CD4-positive, alpha-beta T cell treated with Interleukin-6 at 100 ng/mL for 8 hours (primary cell): ENCODE measurements at regions not wholly inside any gene's neighbourhood (a gene's known extent, or its start where the extent isn't known, plus 50 kb on each side); places are given as distances from the start of the nearest gene placed in this dataset.
A peak's percentile ranks its signal among the peaks of the same experiment; 100 is the strongest.

Source experiments
- DNase-seq: peaks from one replicate; pipeline ENCODE4 v3.0.0-alpha.2; 2020; ENCODE audit warnings: mixed read lengths, low spot score

GRCh38 chr4:123573866-123574508 is 177.4 kb downstream of the SPRY1 start:
- no peak for DNase-seq

GRCh38 chr4:123575291-123575690 is 178.7 kb downstream of the SPRY1 start:
- no peak for DNase-seq

- no peak for DNase-seq
Observed at GRCh38 chr4:123577225-123577906, 180.8 kb downstream of the SPRY1 start.

GRCh38 chr4:123578276-123579029 is 181.9 kb downstream of the SPRY1 start:
- DNase-seq = no peak

- DNase-seq = no peak
Observed at GRCh38 chr4:123579961-123580360, 183.4 kb downstream of the SPRY1 start.

GRCh38 chr4:123580981-123581664 is 184.5 kb downstream of the SPRY1 start:
- no peak for DNase-seq

- no peak for DNase-seq
Observed at GRCh38 chr4:123581802-123582201, 185.2 kb downstream of the SPRY1 start.

- no peak for DNase-seq
Observed at GRCh38 chr4:123583043-123583442, 186.4 kb downstream of the SPRY1 start.

GRCh38 chr4:123585111-123585510 is 188.5 kb downstream of the SPRY1 start:
- no peak for DNase-seq

GRCh38 chr4:123587983-123588494 is 191.4 kb downstream of the SPRY1 start:
- DNase-seq = no peak

GRCh38 chr4:123588631-123589241 is 192.1 kb downstream of the SPRY1 start:
- DNase-seq = no peak

- no peak for DNase-seq
Observed at GRCh38 chr4:123589301-123589700, 192.7 kb downstream of the SPRY1 start.

- no peak for DNase-seq
Observed at GRCh38 chr4:123591875-123592274, 195.3 kb downstream of the SPRY1 start.

- no peak for DNase-seq
Observed at GRCh38 chr4:123593655-123594054, 197.1 kb downstream of the SPRY1 start.

GRCh38 chr4:123596805-123597204 is 200.2 kb downstream of the SPRY1 start:
- no peak for DNase-seq

- DNase-seq = no peak
Observed at GRCh38 chr4:123597586-123597985, 201.0 kb downstream of the SPRY1 start.

GRCh38 chr4:123598331-123598730 is 201.7 kb downstream of the SPRY1 start:
- no peak for DNase-seq

GRCh38 chr4:123599061-123599919 is 202.7 kb downstream of the SPRY1 start:
- no peak for DNase-seq

GRCh38 chr4:123599920-123600810 is 203.6 kb downstream of the SPRY1 start:
- peak; percentile 51 for DNase-seq
